AG10803 (cell line): ENCODE measurements at regions not wholly inside any gene's neighbourhood (a gene's known extent, or its start where the extent isn't known, plus 50 kb on each side); places are given as distances from the start of the nearest gene placed in this dataset.

Experiments used
- DNase-seq: peaks from one replicate; pipeline ENCODE4 v3.0.0; 2010; ENCODE audit warnings: low read depth
- H3K4me3 ChIP-seq: 2 replicates; pipeline ENCODE4 v1.5.1; 2011; ENCODE audit warnings: mild to moderate bottlenecking, low read length, control low read depth
- TF ChIP-seq, protein P1 (sequence below): conservative IDR thresholded peaks from 2 replicates; pipeline ENCODE4 v1.5.1; 2011; ENCODE audit warnings: mild to moderate bottlenecking, low read length, control low read depth, inconsistent platforms

DNA sequence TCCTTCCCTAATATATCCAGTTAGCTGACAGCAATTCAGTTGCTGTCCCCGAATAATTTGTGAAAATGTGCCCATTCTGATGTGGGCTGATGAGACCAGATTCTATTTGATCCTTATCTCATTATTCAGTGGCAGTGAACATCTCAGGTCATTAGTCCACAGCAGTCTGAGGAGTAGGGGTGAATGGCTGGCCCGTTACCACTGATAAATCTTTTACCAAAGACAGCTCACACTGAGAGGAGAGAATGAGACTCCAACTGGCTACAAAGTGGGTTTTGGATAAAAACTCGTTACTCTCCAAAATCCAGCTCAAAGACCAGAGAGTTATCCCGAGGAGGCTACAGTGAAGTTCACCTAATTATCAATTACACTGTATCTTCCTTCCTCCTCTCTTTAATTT, 189.7 kb downstream of the TUSC7 start:
- no peak for DNase-seq
- H3K4me3 ChIP-seq = no peak overlapping the region
- TF ChIP-seq, protein P1, sequence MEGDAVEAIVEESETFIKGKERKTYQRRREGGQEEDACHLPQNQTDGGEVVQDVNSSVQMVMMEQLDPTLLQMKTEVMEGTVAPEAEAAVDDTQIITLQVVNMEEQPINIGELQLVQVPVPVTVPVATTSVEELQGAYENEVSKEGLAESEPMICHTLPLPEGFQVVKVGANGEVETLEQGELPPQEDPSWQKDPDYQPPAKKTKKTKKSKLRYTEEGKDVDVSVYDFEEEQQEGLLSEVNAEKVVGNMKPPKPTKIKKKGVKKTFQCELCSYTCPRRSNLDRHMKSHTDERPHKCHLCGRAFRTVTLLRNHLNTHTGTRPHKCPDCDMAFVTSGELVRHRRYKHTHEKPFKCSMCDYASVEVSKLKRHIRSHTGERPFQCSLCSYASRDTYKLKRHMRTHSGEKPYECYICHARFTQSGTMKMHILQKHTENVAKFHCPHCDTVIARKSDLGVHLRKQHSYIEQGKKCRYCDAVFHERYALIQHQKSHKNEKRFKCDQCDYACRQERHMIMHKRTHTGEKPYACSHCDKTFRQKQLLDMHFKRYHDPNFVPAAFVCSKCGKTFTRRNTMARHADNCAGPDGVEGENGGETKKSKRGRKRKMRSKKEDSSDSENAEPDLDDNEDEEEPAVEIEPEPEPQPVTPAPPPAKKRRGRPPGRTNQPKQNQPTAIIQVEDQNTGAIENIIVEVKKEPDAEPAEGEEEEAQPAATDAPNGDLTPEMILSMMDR = no peak

GRCh38 chr3:116905334-116905733, 195.8 kb downstream of the TUSC7 start:
- no peak overlapping the region for H3K4me3 ChIP-seq
- DNase-seq = no peak
- TF ChIP-seq, protein P1 = no peak

- TF ChIP-seq, protein P1 = no peak
- no peak for DNase-seq
Measured at GRCh38 chr3:116905794-116906193, 196.2 kb downstream of the TUSC7 start.

GRCh38 chr3:116912116-116912515, 202.5 kb downstream of the TUSC7 start:
- no peak for DNase-seq
- TF ChIP-seq, protein P1 = no peak
- no peak overlapping the region for H3K4me3 ChIP-seq

More at GRCh38 chr3:116905794-116906193, 196.2 kb downstream of the TUSC7 start:
- no peak overlapping the region for H3K4me3 ChIP-seq

DNA sequence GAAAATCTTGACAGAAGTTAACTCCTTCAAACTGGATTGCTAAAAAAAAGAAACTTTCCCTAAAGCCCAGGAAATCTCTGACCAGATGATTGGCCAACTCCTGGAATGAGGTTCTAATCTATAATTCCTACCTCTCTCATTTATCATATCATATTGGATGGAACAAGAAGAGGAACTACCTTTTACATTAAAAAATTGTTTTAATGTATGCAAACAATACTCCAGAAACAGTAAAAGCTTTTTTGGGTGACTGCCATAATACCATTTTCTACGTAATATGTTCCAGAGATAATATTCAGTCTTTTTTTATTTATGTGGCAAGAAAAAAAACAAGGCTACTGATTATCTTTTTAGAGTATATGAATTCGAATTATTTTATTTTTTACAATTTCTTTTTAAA, 204.4 kb downstream of the TUSC7 start:
- no peak overlapping the region for H3K4me3 ChIP-seq
- TF ChIP-seq, protein P1 = no peak
- no peak for DNase-seq

- H3K4me3 ChIP-seq = no peak overlapping the region
- no peak for DNase-seq
- TF ChIP-seq, protein P1 = no peak
Measured at GRCh38 chr3:116916836-116917235, 207.3 kb downstream of the TUSC7 start.

GRCh38 chr3:116920826-116921610, 211.4 kb downstream of the TUSC7 start:
- no peak overlapping the region for H3K4me3 ChIP-seq
- TF ChIP-seq, protein P1 = no peak
- no peak for DNase-seq
